ENCODE measurements at regions not wholly inside any gene's neighbourhood (a gene's known extent, or its start where the extent isn't known, plus 50 kb on each side); places are given as distances from the start of the nearest gene placed in this dataset.
"Not testable (repeated sequence)": the region's sequence is repeated elsewhere in the genome, so short reads cannot be mapped to it uniquely, and the experiment has no call there.

- no peak for DNase-seq (ENCODE audit: low read depth in 4 of 4, low spot score in 2 of 4)
Measured at GRCh38 chr3:23111286-23111685, 91.8 kb upstream of the UBE2E2 start.

GRCh38 chr3:23111797-23112196 lies 91.3 kb upstream of the UBE2E2 start:
- no peak for DNase-seq (ENCODE audit: low read depth in 4 of 4, low spot score in 2 of 4)

DNA sequence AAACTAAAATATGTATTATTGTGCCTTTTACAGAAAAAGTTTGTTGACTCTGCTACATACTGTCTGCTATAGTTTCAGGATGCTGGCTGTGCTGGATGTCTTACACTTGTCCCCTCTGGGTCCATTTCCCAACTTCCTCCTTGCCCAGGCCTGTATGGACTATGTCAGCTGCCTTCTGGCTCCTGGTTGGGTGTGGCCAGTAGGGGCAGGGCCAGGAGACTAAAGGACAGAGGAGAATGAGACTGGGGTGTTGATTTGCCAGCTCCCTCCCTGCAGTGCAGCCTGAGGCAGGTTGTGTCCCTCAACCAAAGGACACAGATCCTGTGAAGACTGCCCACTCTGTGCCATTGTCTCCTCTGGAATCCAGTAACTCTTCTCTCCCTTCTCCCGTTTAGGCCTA lies 90.6 kb upstream of the UBE2E2 start:
- no peak for DNase-seq (ENCODE audit: low read depth in 4 of 4, low spot score in 2 of 4)

- DNase-seq (ENCODE audit: low read depth in 4 of 4, low spot score in 2 of 4), result no peak
Measured at GRCh38 chr3:23113455-23114171, 89.5 kb upstream of the UBE2E2 start.

GRCh38 chr3:23114432-23114831 lies 88.7 kb upstream of the UBE2E2 start:
- DNase-seq (ENCODE audit: low read depth in 4 of 4, low spot score in 2 of 4), result no peak

DNA sequence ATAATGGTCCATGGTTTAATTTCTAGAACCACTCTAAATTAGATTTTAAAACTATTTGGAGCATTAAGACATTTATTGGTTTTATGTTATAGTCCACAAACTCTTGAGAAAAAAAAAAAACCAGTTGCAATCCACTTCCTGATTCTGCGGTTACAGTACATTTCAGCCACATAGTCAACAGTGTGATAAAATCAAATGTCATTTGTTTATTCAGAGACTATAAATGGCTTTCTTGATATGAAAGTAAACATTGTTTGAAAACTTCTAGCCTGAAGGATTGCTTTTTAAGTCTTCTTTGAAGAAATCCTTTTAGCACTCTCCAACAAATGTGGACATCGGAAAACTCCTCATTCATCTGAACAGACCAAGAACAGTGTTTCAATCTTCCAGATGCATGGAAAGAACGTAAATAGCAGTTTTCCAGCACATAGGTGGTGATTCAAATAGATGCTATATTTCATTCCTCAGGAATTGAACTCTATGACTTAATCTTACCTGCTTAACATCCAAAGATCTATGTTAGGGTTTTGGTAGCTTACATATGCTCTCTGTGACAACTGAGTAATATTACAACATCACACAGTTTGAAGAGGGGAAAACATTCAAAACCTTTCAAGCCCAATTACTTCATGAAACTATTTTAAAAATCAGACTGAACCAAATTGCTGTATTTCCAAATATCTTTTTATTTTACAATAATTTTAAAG lies 87.8 kb upstream of the UBE2E2 start:
- DNase-seq (ENCODE audit: low read depth in 4 of 4, low spot score in 2 of 4), result no peak

DNA sequence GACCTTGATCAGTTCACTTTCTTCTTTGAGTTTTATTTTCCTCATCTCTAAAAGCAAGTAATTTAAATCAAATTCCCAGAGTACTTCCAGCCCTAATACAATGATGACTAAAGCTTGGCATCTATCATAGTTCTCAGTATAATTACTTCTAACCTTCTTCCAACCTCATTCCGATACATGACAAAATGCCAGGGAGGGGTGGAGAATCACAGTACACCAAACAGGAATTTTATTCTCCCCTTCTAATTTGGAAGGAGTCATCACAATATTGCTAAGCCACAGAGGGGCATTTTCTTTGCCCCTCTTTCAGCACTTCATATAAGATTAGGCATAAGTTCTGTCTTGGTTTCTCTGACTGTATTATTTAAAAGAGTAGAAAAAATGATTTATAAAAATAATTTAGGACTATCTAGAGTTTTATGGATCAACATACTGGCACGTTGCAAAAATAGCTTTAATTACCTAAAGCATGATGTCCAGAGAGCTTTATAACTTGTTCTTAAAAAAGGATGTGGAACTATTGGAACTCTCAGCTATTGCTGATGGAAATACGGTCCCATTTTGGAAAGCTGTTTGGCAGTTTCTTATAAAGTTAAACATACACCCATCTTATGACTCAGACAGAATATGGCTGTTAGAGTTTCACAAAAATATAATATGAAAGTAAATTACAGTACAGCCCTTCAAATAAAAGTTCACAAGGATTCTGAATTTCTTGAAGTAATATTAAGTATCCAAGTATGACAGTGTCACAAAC lies 86.9 kb upstream of the UBE2E2 start:
- DNase-seq (ENCODE audit: low read depth in 4 of 4, low spot score in 2 of 4), result no peak

- DNase-seq (ENCODE audit: low read depth in 4 of 4, low spot score in 2 of 4), result no peak
Measured at GRCh38 chr3:23117856-23118255, 85.3 kb upstream of the UBE2E2 start.

GRCh38 chr3:23127196-23127595 lies 75.9 kb upstream of the UBE2E2 start:
- no peak for DNase-seq (ENCODE audit: low read depth in 4 of 4, low spot score in 2 of 4)

GRCh38 chr3:23128655-23129054 lies 74.5 kb upstream of the UBE2E2 start:
- no peak for DNase-seq (ENCODE audit: low read depth in 4 of 4, low spot score in 2 of 4)

DNA sequence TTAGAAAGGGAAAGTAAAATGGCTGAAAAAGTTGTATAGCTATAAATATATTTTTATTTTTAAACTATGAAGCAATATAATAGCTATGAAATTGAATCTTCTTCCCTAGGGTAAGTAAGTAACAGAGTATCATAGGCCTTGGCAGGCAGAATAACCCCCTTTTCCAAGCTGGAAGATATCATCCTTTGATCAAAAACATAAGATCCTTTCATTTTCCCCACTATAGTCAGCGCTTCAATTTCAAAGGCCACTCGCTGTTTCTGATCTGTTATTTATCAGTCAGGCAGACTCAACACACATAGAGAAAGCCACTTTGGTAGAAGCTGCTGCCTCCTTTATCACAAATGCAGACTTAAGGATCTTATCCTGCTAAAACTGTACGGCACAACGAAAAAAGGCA lies 74.0 kb upstream of the UBE2E2 start:
- DNase-seq (ENCODE audit: low read depth in 4 of 4, low spot score in 2 of 4), result no peak

- no peak for DNase-seq (ENCODE audit: low read depth in 4 of 4, low spot score in 2 of 4)
Measured at GRCh38 chr3:23129817-23130216, 73.3 kb upstream of the UBE2E2 start.

- no peak for DNase-seq (ENCODE audit: low read depth in 4 of 4, low spot score in 2 of 4)
Measured at GRCh38 chr3:23130406-23130805, 72.7 kb upstream of the UBE2E2 start.

GRCh38 chr3:23135026-23135785 lies 67.9 kb upstream of the UBE2E2 start:
- DNase-seq (ENCODE audit: low read depth in 4 of 4, low spot score in 2 of 4), result no peak

DNA sequence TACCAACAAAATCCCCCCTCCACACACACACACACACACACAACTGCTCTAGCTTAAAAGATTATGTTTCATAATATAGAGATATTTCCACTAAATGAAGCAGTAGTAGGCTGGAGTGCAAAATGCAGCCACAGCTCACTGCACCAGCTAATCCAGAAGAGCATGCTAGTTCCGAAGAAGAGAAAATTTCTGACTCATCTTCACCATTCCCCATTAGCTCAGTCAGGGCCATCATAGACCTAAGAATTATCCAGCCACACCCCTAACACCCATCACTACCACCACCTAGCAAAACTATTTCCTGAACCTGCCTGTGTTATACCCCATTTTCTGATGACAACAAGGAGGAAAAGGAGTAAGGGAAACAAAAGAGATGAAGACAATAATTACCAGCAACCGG lies 67.1 kb upstream of the UBE2E2 start:
- no peak for DNase-seq (ENCODE audit: low read depth in 4 of 4, low spot score in 2 of 4)

- DNase-seq (ENCODE audit: low read depth in 4 of 4, low spot score in 2 of 4), result not testable (repeated sequence)
Measured at GRCh38 chr3:23144051-23144450, 59.1 kb upstream of the UBE2E2 start.

DNA sequence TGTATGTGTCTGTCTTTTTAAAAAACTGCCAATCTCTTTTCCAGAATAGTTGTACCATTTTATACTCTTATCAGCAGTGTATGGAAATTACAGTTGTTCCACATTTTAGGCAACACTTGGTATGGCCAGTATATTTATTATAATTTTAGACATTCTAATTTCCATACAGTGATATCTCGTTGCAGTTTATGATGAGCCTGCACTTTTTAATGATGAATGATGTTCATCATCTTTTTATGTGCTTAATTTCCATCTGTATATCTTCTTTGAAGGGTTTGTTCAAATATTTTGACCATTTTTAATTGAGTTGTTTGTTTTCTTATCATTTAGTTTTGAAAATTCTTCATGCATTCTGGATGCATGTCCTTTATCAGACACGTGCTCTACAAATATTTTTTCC lies 57.0 kb upstream of the UBE2E2 start:
- no peak for DNase-seq (ENCODE audit: low read depth in 4 of 4, low spot score in 2 of 4)

DNA sequence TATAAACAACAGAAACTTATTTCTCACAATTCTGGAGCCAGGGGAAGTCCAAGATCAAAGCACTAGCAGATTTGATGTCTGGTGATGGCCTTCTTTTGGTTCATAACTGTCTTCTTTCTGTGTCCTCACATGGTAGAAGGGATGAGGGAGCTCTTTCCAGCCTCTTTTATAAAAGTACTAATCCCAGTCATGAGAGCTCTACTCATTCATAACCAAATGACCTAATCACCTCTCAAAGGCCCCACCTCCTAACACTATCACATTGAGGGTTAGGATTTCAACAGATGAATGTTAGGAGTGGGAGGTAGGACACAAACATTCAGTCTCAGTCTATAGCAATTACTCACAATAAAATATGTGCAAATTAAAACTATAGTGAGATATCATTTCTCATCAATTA lies 50.1 kb upstream of the UBE2E2 start:
- no peak for DNase-seq (ENCODE audit: low read depth in 4 of 4, low spot score in 2 of 4)
